Fibroblast of skin of back (primary cell): ENCODE measurements at regions not wholly inside any gene's neighbourhood (a gene's known extent, or its start where the extent isn't known, plus 50 kb on each side); places are given as distances from the start of the nearest gene placed in this dataset.

Source experiments
- DNase-seq: peaks from one replicate; pipeline ENCODE4 v3.0.0-alpha.2; 2013

- no peak for DNase-seq
Observed at GRCh38 chr12:111194703-111195051, 174.2 kb downstream of the PHETA1 start.

DNA sequence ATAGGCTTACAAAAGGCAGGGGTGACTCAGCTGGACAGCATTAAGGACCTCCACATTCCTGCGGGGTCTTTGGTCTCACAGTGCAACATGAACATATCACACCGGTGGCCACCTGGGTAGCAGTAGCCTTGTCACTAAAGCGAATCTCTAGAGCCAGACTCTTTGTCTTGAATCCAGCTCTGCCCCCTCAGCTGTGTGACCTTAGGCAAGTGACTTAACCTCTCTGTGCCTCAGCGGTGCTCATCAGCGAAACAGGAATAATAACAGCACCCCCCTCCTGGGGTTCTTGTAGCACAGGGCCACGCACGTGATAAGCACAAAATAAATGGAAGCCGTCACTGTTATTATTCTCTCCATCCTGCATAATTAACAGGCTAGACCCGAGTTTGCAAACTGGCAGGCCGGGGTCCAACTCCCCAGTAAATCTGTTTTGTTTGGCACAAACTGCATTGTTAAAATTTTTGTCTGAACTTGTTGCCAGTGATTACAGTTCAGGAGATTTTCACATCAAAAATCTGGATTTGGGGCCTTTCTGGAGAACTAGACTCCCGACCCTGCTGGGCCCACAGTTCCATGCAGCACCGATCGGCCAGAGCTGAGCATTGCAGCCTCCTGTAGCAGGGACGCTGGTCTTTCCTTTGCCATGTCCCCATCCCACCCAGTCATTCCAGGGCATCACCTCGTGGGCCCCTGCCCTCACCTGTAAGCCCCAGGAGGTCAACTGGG, 174.8 kb downstream of the PHETA1 start:
- no peak for DNase-seq

GRCh38 chr12:111193496-111193895, 175.4 kb downstream of the PHETA1 start:
- no peak for DNase-seq

GRCh38 chr12:111193067-111193466, 175.8 kb downstream of the PHETA1 start:
- DNase-seq: no peak

GRCh38 chr12:111192647-111193046, 176.2 kb downstream of the PHETA1 start:
- DNase-seq: no peak

DNA sequence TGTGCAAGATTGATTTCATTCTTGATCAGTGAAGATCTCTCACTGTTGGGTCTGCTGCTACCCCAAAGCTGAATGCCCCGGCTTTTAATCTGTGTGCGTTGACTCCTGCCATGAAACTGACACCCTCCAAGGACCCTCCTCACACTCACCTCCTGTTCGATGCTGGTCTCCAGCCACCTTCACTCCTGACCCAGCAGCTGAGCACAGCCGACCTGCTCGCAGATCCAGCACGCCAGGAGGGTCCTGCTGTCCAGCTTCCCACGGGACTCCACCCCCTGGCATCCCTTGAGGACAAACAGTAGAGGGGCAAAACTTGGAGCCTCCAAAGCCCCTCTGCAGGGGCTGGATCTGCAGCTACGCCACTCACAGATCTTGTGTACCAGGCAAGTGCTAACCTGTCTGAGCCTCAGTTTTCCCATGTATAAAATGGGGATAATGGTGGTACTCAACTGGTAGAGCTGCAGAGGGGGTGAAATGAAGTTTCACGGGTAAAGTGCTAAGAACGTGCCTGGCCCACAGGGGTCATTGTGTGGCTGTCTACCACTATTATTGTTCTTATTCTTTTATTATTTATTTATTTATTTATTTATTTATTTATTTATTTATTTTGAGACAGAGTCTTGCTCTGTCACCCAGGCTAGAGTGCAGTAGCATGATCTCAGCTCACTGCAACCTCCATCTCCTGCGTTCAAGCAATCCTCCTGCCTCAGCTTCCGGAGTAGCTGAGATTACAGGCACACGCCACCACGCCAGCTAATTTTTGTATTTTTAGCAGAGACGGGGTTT, 178.0 kb downstream of the PHETA1 start:
- DNase-seq: no peak

DNA sequence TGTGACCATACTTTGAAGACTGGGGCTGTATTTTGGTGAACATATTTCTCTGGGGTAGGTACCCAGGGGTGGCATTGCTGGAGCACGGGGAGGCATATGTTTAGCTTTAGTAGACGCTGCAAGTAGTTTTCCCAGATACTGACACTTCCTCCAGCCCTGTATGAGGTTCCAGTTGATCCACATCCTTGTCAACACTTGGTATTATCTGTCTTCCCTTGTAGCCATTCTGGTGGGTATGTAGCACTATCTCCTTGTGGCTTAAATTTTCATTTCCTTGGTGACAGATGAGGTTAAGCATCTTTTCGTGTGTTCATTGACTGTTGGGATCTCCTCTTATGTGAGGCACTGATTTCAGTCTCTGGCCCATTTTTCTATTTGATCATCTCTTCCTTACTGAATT, 179.1 kb downstream of the PHETA1 start:
- no peak for DNase-seq

DNA sequence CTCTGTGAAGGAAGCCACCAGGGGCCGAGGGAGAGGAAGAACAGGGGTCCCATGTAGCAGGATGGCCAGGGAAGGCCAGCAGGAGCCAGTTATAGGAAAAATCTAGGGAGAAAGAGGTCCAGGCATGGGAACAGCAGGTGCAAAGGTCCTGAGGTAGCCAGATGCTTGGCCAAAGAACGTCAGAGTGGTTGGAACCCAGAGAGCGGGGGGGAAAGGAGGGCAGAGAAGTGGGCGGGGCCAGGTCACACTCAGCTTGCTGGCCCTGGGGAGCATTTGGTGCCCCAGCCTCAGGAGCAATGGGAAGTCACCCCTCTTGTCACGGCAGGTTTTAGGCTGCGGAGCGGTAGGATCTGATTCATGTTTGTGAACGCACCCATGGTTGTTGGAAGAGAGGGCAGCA, 180.5 kb downstream of the PHETA1 start:
- no peak for DNase-seq

DNA sequence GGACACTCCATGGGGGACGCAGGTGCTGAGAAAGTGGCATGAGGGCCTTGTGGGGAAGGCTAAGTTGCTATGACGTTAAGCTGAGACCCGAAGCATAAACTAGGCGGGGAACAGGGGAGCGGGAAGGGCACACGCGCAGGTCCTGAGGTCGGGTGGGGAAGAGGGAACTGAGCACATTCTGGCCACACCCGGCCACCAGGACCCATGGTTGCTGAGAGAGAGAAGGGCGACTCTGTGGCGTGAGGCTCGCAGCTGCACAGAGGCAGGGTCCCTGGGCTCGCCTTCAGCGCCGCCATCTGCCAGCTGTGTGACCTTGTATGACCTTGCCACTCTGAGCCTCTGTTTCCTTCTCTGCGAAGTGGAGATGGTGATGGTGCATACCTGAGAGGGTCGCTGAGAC, 182.5 kb downstream of the PHETA1 start:
- no peak for DNase-seq

DNA sequence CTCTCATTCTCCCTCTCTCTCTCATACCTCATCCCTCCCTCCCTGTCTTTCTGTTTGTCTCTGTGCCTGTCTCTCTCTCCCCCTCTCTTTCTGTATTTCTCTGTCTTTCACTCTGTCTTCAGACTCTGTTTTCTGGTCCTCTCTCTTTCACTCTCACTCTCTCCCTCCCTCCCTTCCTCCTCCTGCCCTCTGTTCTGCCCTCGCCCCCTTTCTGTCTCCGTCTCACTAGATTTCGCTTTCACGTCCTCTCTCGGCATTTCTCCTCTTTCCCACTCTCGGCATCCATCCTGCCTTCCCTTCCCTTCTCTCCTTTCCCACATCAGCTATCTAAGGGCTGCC, 183.0 kb downstream of the PHETA1 start:
- DNase-seq: no peak

DNA sequence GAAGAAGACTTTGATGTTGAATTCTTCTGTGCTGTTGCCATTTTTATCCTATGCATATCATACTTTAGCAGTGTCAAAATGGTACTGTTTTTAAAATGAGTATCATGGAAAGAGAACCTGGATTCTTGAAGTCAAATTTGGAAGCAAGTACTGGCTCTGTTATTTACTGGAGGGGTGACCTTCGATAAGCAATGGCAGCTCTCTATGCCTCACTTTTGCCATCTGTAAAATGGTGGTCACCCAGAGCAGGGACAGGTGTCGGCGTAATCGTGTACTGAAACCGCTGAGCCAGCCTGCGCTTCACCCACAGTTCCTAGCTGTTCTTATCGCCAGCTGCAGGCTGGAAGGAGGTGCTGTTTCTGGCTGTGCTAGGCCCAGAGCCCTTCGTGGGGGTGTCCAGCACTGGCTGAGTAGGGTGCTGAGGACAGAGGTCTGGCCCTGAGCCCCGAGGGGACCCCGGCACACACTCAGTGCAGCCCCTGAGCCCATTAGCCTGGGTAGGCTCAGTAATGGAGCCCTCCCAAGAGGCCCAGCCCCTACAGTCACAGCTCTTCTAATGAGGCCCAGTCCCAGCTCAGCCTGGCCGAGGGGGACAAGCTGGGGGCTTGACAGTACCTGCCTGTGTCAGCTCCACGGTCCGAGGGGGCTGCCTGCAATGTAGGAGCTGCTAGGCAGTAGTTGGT, 183.5 kb downstream of the PHETA1 start:
- DNase-seq: no peak

- DNase-seq: no peak
Observed at GRCh38 chr12:111184161-111184560, 184.7 kb downstream of the PHETA1 start.

DNA sequence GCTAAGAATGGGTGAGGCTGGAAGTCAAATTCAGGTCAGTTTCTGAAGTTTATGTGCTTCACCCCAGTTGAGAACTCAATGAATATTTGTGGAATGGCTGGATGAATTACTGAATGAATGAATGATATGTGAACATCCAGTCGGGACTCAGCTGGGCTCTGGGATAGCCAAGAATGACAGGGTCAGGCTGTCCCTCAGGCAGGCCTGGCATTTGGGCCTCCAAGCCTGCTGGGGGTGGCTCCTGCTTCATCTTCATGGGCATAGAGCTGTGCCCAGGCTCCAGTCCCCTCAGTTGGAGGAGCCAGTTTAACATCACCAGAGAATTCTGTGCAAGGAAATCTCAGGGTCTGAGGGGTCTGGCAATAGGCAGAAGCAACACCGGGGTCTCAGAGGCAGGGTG, 185.8 kb downstream of the PHETA1 start:
- no peak for DNase-seq

- DNase-seq: no peak
Observed at GRCh38 chr12:111182382-111182781, 186.5 kb downstream of the PHETA1 start.

DNA sequence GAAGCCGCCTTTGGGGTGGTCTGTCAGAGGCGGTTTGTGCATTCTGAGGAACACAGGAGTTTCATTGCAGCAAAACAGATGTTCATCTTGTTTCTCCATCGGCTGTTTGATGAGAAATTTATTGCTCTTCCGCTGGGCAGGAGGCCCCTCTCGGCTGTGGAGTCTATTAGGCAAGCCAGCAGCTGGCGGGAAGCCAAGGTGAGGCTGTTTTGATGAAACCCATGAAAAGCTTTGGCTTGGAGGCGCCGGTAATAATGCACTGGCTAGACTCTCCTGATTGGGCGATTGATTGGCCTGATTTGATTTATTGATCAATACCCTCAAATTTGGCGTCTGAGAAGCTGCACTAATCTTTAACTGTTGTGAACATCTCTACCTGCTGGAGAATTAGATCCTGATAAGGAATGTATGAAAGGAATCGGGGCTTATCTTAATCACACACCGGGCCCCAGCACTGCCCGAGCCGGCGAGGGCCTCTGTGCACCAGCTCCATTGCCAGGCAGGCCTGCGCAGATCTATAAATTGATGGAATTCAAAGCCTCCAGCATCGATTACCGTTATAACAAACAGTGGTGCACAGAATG, 187.7 kb downstream of the PHETA1 start:
- no peak for DNase-seq

DNA sequence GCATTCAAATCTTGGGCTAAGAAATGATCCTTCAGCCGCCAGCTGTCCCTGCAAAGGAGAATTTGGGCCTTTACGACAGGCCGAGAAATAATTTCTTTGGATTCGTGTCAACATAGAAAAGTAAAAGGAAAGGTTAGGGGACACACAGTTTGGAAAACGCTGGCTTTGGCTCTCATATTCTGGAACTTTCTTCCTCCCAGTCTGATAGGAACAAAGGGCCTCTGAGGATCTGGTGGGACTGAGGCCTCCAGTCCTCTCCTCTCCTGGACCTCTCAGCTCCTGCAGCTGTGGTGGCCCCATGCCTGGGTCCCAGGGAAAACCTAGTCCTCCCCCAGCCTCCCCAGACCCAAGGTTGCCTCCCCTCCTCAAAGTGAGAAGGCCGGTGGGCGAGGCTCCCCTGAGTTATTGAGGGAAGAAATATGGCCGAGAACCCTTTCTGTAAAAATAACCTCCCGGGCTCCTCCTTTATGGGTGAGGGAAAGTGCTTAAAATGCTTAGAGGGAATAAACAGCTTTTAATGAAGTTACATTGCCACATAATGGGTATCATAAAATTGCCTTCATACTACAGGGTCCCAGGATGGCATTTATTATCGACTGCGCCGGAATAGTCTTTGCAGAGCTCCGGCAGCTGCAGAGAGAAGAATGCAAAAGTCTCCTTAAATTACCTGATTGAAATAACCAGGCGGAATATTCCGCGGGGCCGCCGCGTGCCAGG, 188.3 kb downstream of the PHETA1 start:
- no peak for DNase-seq

DNA sequence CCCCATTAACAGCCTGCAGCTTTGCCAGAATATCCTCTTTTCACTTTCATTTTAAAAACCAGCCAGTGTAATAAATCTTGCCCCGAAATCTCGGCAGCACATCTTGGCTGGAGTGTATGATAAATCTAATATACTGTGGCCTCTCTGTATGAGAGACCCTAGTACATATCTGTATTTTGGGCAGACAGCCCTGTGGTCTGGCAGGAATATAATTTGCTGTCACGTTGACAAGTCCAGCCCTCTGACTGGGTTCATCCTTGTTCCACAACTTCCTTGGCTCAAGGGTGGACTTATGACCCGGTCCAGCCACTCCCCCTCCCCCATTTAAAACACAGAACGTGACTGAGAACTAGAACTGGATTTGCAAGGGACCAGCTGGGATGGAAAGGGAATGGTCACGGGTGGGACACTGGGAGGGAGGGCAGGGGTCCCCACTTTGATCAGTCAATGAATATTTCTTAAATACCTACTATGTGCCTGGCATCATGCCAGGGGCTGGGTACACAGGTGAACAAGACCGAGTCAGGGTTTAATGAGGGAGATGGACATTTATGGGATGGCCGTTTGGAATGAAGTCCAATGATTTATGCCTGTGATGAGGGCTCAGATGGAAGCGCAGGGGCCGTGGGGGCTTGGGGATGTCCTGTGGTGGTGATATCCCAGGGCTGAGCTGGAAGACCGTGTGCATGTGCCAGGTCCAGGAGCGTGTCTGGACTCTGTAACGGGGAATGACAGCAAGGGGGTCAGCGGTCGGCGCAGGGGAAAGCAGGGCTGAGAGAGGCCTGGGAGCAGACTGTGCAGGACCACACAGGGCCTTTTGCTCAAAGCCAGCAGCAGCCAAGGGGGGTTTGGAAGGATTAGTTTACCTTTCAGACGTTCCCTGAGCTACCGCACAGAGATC, 190.5 kb downstream of the PHETA1 start:
- no peak for DNase-seq

DNA sequence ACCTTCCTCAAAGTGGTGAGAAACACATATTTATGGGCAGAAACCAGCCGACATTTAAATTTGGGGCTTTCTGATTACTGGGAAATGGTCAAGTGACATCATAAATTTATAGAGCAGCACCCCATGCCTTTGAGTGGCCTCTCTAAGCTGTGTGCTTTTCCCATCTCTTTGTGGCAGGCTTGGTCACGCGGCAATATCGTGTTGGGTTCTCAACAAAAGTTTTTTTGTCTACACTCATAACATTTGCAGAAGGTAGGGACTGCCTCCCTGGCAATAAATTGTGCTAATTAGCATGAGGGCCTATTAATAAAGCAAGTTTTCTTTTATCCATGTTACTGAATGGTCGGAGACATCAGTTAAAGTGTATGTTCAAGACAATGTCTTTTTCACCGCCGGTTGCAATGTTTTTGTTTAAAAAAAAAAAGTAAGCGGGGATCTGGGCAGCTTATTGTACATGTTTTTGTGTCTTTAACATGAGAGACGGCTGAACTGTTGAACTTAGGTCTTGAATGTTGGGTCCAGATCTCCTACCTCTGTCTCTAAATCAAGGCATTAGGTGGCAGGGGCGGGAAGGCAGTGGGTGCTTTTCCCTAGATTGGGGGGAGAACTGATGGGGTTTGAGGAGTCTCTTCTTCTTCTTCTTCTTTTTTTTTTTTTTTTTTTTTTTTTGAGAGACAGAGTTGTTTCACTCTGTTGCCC, 193.3 kb downstream of the PHETA1 start:
- no peak for DNase-seq

DNA sequence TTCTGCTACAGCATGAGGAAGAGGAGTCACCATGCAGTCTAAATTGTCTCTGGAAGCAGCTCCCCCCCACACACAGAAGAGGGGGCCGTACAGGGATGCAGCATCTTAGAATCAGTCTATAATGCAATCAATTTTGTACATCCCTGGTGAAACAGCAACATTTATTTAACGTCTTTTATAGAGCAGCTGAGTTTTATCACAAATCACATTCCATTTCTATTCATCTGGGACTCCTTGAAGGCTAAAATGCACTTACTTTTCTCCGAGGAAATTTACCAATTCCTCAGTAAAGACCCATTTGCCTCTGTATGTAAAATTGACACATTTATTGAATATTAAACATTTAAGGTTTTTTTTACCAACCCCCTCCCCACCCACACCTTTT, 193.9 kb downstream of the PHETA1 start:
- DNase-seq: no peak

- no peak for DNase-seq
Observed at GRCh38 chr12:111174251-111174960, 194.5 kb downstream of the PHETA1 start.
